Sigmoid colon (tissue), 4 donors: ENCODE measurements at regions not wholly inside any gene's neighbourhood (a gene's known extent, or its start where the extent isn't known, plus 50 kb on each side); places are given as distances from the start of the nearest gene placed in this dataset.

Source experiments
- EP300 ChIP-seq, 4 donors: sonication (generic); formaldehyde crosslinking; IDR thresholded peaks; one replicate each; pipeline ENCODE4 v1.6.1; 2017; ENCODE audit warnings: antibody characterized with exemption in 4 of 4
- POLR2A ChIP-seq, 2 donors: fragments of 450-650 bp; IDR thresholded peaks; one replicate each; pipeline ENCODE4 v1.6.1; 2016; ENCODE audit warnings: antibody characterized with exemption in 2 of 2, mild to moderate bottlenecking in 2 of 2, moderate library complexity in 2 of 2
- POLR2AphosphoS5 ChIP-seq, 4 donors: sonication (generic); formaldehyde crosslinking; IDR thresholded peaks; one replicate each; pipeline ENCODE4 v1.6.1; 2017; ENCODE audit warnings: antibody characterized with exemption in 4 of 4
- TF ChIP-seq, protein P1 (sequence below), 4 experiments: fragments of 450-650 bp in 3 of 4; fragments of 200-600 bp in 1 of 4; IDR thresholded peaks; one replicate each; pipeline ENCODE4 v1.5.1; 2016 to 2019; ENCODE audit warnings: antibody characterized with exemption in 4 of 4, mild to moderate bottlenecking in 3 of 4, moderate library complexity in 2 of 4

DNA sequence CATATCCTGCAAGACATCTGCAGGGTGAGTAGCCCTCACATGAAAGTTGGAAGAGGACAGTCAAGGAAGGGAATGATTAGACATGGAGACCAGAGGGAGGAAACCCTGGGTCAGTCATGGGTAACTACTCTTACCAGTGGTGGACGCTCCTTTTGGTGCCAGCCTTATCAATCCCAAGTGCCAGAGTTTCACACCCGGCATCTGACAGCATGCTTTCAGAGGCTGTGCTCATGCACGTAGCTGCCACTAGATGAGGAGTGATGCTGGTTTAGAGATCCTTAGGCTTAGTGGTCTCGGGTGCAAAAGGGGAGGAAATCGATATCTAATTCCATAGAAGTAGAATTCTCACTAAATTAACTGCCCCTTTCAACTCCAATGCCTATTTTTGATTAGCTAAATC lies 100.8 kb downstream of the PLCE1 start:
- TF ChIP-seq, protein P1, sequence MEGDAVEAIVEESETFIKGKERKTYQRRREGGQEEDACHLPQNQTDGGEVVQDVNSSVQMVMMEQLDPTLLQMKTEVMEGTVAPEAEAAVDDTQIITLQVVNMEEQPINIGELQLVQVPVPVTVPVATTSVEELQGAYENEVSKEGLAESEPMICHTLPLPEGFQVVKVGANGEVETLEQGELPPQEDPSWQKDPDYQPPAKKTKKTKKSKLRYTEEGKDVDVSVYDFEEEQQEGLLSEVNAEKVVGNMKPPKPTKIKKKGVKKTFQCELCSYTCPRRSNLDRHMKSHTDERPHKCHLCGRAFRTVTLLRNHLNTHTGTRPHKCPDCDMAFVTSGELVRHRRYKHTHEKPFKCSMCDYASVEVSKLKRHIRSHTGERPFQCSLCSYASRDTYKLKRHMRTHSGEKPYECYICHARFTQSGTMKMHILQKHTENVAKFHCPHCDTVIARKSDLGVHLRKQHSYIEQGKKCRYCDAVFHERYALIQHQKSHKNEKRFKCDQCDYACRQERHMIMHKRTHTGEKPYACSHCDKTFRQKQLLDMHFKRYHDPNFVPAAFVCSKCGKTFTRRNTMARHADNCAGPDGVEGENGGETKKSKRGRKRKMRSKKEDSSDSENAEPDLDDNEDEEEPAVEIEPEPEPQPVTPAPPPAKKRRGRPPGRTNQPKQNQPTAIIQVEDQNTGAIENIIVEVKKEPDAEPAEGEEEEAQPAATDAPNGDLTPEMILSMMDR (IDR thresholded peaks at IDR 0.05): no peak
- TF ChIP-seq POLR2AphosphoS5 (IDR thresholded peaks at IDR 0.05): no peak
- no peak for TF ChIP-seq POLR2A (IDR thresholded peaks at IDR 0.05)
- TF ChIP-seq EP300 (IDR thresholded peaks at IDR 0.05): no peak
